ENCODE measurements at regions not wholly inside any gene's neighbourhood (a gene's known extent, or its start where the extent isn't known, plus 50 kb on each side); places are given as distances from the start of the nearest gene placed in this dataset.
A peak's percentile ranks its signal among the peaks of the same experiment; 100 is the strongest.

GRCh38 chr4:137106287-137106686 lies 426.0 kb downstream of the PCDH18 start:
- DNase-seq = no peak
- H2AFZ ChIP-seq (replicated peaks; ENCODE audit: low read length, poor library complexity) = no peak overlapping the region

More at GRCh38 chr4:137106287-137106686, 426.0 kb downstream of the PCDH18 start:
- Histone ChIP-seq H3K14ac (replicated peaks; ENCODE audit: low read depth, low read length) (no peak overlapping the region), H2AK5ac (ENCODE audit: low read depth, low read length) (no peak overlapping the region), H2BK20ac (ENCODE audit: low read depth, low read length) (no peak overlapping the region), H4K5ac (ENCODE audit: low read depth, low read length) (no peak overlapping the region), H2BK15ac (ENCODE audit: low read depth, low read length) (no peak overlapping the region), H3K27me3 (ENCODE audit: control insufficient read depth, insufficient read depth, low read length) (no peaks in the 10 kb centered on the region), H3K9ac (ENCODE audit: low read depth, low read length) (no peak overlapping the region), H4K20me1 (ENCODE audit: insufficient read depth, low read length) (no peaks in the 10 kb centered on the region), H3K9me1 (ENCODE audit: insufficient read depth, low read length) (no peaks in the 10 kb centered on the region), H3K4me2 (ENCODE audit: low read depth, low read length) (peak overlapping the region; percentile 93; the same call in 1 of the 2 replicates), H4K8ac (ENCODE audit: low read depth in 2 of 2, low read length in 2 of 2) (no peak overlapping the region), H3K27ac (ENCODE audit: insufficient read depth, low read length) (no peak overlapping the region), H3K4me3 (ENCODE audit: insufficient read depth, low read depth, low read length) (no peak overlapping the region), H2BK120ac (ENCODE audit: low read depth, low read length) (no peak overlapping the region), H4K91ac (ENCODE audit: insufficient read depth, low read depth, low read length) (no peak overlapping the region), H2AK9ac (replicated peaks; ENCODE audit: low read depth, low read length, poor library complexity) (no peak overlapping the region), H3K56ac (ENCODE audit: extremely low read depth, insufficient read depth, low read length) (no peak overlapping the region), H3K36me3 (ENCODE audit: control insufficient read depth, insufficient read depth, low read length) (no peaks in the 10 kb centered on the region), H3K9me3 (ENCODE audit: control insufficient read depth, insufficient read depth, low read length) (no peaks in the 10 kb centered on the region), H3K23ac (ENCODE audit: low read depth, low read length) (no peak overlapping the region), H3K4me1 (ENCODE audit: control insufficient read depth, insufficient read depth, low read length) (peaks cover 3% of the 10 kb centered on the region; the same call in 1 of the 2 replicates), H3K18ac (ENCODE audit: low read depth, low read length) (no peak overlapping the region), H2BK5ac (ENCODE audit: low read depth, low read length, poor library complexity, severe bottlenecking) (no peak overlapping the region), H3K79me1 (ENCODE audit: low read depth in 1 of 2, low read length in 2 of 2) (no peaks in the 10 kb centered on the region), H3K4ac (ENCODE audit: low read depth, low read length) (no peak overlapping the region)
- dilution Hi-C loops (cut with HindIII; ENCODE audit: low sequenced_read_pairs, unreplicated experiment) = no loop called here
- no CpG with 5 or more reads among the region's 3 CpGs for WGBS, 2 experiments (ENCODE audit: extremely low coverage in 2 of 2, insufficient read length in 1 of 2)
- ChIA-PET CTCF (no interaction called here), POLR2A (ENCODE audit: unreplicated experiment) (no interaction called here)
- TF ChIP-seq MXI1 (IDR thresholded peaks at IDR 0.05; ENCODE audit: borderline replicate concordance, low read depth, low read length) (no peak), MAZ (IDR thresholded peaks at IDR 0.05; ENCODE audit: borderline replicate concordance, low read depth, low read length) (no peak), CTCF (conservative IDR thresholded peaks at IDR 0.05; ENCODE audit: low read depth, low read length) (no peak), USF2 (IDR thresholded peaks at IDR 0.05; ENCODE audit: low read depth, low read length) (no peak), POLR2A (IDR thresholded peaks at IDR 0.05; ENCODE audit: low read depth, low read length) (no peak), CEBPB (IDR thresholded peaks at IDR 0.05; ENCODE audit: low read depth, low read length) (no peak), FOS (IDR thresholded peaks at IDR 0.05; ENCODE audit: low read depth, low read length) (no peak), BHLHE40 (IDR thresholded peaks at IDR 0.05; ENCODE audit: low read depth, low read length) (no peak), MAFK (IDR thresholded peaks at IDR 0.05; ENCODE audit: low read depth, low read length) (no peak), NFE2L2 (IDR thresholded peaks at IDR 0.05; ENCODE audit: low read depth, low read length) (no peak), RCOR1 (IDR thresholded peaks at IDR 0.05; ENCODE audit: insufficient replicate concordance, low read length) (no peak), RAD21 (IDR thresholded peaks at IDR 0.05; ENCODE audit: low read length) (no peak), CHD1 (IDR thresholded peaks at IDR 0.05; ENCODE audit: low read depth, low read length) (no peak), ELK1 (IDR thresholded peaks at IDR 0.05; ENCODE audit: borderline replicate concordance, low read depth, low read length) (no peak), SMC3 (IDR thresholded peaks at IDR 0.05; ENCODE audit: low read depth, low read length) (no peak), RFX5 (IDR thresholded peaks at IDR 0.05; ENCODE audit: low read depth, low read length) (no peak)
- in situ Hi-C loops (cut with MboI; ENCODE audit: low sequenced_read_pairs) = loop anchor here (25.0 kb wide), 1 partner anchor 756 kb away; no protein-coding TSS in a partner anchor
- 0 out of 2 replicates have a peak, but pooled peaks have one; percentile 14 for ATAC-seq (ENCODE audit: low read depth)
- intact Hi-C loops (cut with micrococcal nuclease) = no loop called here
- no TSS peak for BruUV-seq (replicated peaks)

Measured in IMR-90 (cell line).